CD4-positive, CD25-positive, alpha-beta regulatory T cell (primary cell): ENCODE measurements at regions not wholly inside any gene's neighbourhood (a gene's known extent, or its start where the extent isn't known, plus 50 kb on each side); places are given as distances from the start of the nearest gene placed in this dataset.

Experiments
- ATAC-seq, 2 donors: fragments of 150-1000 bp; cut with Tn5 transposase; one replicate each; pipeline ENCODE4 v1.10.0; 2021; ENCODE audit warnings: low read depth in 2 of 2, moderate number of reproducible peaks in 2 of 2, moderate library complexity in 1 of 2
- DNase-seq, 3 donors: peaks; one replicate each; pipeline versions ENCODE4 v3.0.0 to v3.0.0-alpha.2; 2012 to 2022; ENCODE audit warnings: mixed read lengths in 1 of 3
- H3K27ac ChIP-seq: one replicate; pipeline ENCODE4 v1.7.0; 2013; ENCODE audit warnings: mild to moderate bottlenecking, low read length; ENCODE audit not compliant: insufficient read depth, poor library complexity, severe bottlenecking
- H3K27me3 ChIP-seq: one replicate; pipeline ENCODE4 v1.7.0; 2013; ENCODE audit warnings: low read length; ENCODE audit not compliant: control insufficient read depth, insufficient read depth
- H3K36me3 ChIP-seq: one replicate; pipeline ENCODE4 v1.7.0; 2013; ENCODE audit warnings: mild to moderate bottlenecking, low read length, moderate library complexity; ENCODE audit not compliant: control insufficient read depth, insufficient read depth
- H3K4me1 ChIP-seq: 2 replicates; pipeline ENCODE4 v1.7.0; 2013; ENCODE audit warnings: mild to moderate bottlenecking, low read length; ENCODE audit not compliant: insufficient read depth, control insufficient read depth, poor library complexity, severe bottlenecking
- H3K4me3 ChIP-seq: one replicate; pipeline ENCODE4 v1.7.0; 2013; ENCODE audit warnings: low read depth, mild to moderate bottlenecking, low read length, moderate library complexity
- H3K9me3 ChIP-seq, 2 experiments: 1 replicate in 1 of 2; 2 replicates in 1 of 2; pipeline ENCODE4 v1.7.0; 2013; ENCODE audit warnings: low read length in 2 of 2, mild to moderate bottlenecking in 1 of 2, moderate library complexity in 1 of 2; ENCODE audit not compliant: control insufficient read depth in 2 of 2
- H3K27ac Mint-ChIP-seq, 3 donors: one replicate each; pipeline ENCODE4 v1.8.0; 2020 to 2022; ENCODE audit warnings: mild to moderate bottlenecking in 3 of 3, mixed read lengths in 3 of 3, moderate library complexity in 2 of 3
- H3K27me3 Mint-ChIP-seq: one replicate; pipeline ENCODE4 v1.8.0; 2022; ENCODE audit warnings: mild to moderate bottlenecking, mixed read lengths
- H3K36me3 Mint-ChIP-seq: one replicate; pipeline ENCODE4 v1.8.0; 2020; ENCODE audit warnings: mixed read lengths
- H3K4me1 Mint-ChIP-seq, 4 donors: one replicate each; pipeline ENCODE4 v1.8.0; 2020 to 2022; ENCODE audit warnings: mixed read lengths in 4 of 4, mild to moderate bottlenecking in 1 of 4
- H3K4me3 Mint-ChIP-seq, 4 donors: one replicate each; pipeline ENCODE4 v1.8.0; 2020 to 2022; ENCODE audit warnings: mild to moderate bottlenecking in 4 of 4, mixed read lengths in 4 of 4, moderate library complexity in 3 of 4
- H3K9me3 Mint-ChIP-seq, 7 donors: one replicate each; pipeline ENCODE4 v1.8.0; 2020 to 2022; ENCODE audit warnings: mixed read lengths in 7 of 7, mild to moderate bottlenecking in 3 of 7, moderate library complexity in 2 of 7

DNA sequence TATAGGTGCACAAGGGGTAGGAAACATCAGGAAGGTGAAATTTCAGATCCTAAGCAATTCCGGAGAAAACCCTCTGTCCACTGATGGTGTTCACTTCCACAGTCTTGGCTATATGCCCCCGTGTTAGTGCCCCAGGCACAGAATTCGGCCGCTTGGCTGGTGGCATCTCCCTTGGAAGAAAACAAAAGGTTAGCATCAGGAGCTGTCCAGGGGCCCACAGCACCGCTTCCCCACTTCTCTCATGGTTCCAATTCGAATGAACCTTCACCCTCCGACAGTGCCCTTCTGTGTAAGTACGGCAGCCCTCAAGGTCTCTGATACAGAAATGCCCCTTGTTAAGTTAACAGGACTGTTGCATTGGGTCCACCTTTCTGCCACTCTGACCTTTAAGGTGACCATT lies 409.0 kb downstream of the GADD45G start:
- Histone ChIP-seq H3K4me3 (no peak overlapping the region), H3K27me3 (no peaks in the 10 kb centered on the region), H3K27ac (no peak overlapping the region), H3K9me3 (no peaks in the 10 kb centered on the region), H3K4me1 (no peaks in the 10 kb centered on the region), H3K36me3 (no peaks in the 10 kb centered on the region)
- no peaks in the 10 kb centered on the region for H3K36me3 Mint-ChIP-seq
- peaks cover 5% of the 10 kb centered on the region for H3K27me3 Mint-ChIP-seq
- no peak overlapping the region for H3K4me3 Mint-ChIP-seq
- no peak for DNase-seq
- no peaks in the 10 kb centered on the region for H3K4me1 Mint-ChIP-seq
- ATAC-seq, result no peak
- H3K27ac Mint-ChIP-seq, result no peak overlapping the region
- H3K9me3 Mint-ChIP-seq, result peaks cover 0 to 3% (median 0%) of the 10 kb centered on the region in 7 donors

- Mint-ChIP-seq H3K9me3 (peaks cover 0 to 3% (median 0%) of the 10 kb centered on the region in 7 donors), H3K27ac (no peak overlapping the region), H3K4me3 (no peak overlapping the region), H3K36me3 (no peaks in the 10 kb centered on the region), H3K27me3 (peaks cover 5% of the 10 kb centered on the region), H3K4me1 (no peaks in the 10 kb centered on the region)
- H3K9me3 ChIP-seq, result no peaks in the 10 kb centered on the region
- H3K27me3 ChIP-seq, result no peaks in the 10 kb centered on the region
- no peak overlapping the region for H3K27ac ChIP-seq
- ATAC-seq, result no peak
- no peak for DNase-seq
- no peaks in the 10 kb centered on the region for H3K4me1 ChIP-seq
- no peaks in the 10 kb centered on the region for H3K36me3 ChIP-seq
- no peak overlapping the region for H3K4me3 ChIP-seq
Measured at GRCh38 chr9:90014421-90014820, 409.6 kb downstream of the GADD45G start.

DNA sequence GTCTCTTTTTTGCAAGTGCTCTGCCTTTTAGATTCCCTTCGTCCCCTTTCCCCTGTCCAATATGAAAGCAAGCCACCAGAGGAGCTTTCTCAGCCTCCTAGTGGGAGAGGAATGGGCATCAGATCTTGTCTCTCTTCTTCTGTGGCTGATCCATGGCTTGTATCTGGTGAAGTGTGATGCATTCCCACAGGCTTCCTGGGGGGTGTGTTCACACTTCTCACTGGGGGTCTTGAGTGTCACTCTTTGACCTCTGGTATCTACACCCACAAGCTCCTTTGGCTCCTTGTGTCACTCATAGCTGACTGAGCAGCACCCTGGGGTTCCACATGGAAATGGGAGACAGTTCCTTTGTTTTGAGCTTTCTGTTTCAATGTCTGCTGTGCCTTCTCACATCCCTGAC lies 411.5 kb downstream of the GADD45G start:
- no peaks in the 10 kb centered on the region for H3K4me1 Mint-ChIP-seq
- no peaks in the 10 kb centered on the region for H3K9me3 ChIP-seq
- H3K27ac Mint-ChIP-seq, result no peak overlapping the region
- no peaks in the 10 kb centered on the region for H3K36me3 Mint-ChIP-seq
- no peak for DNase-seq
- H3K36me3 ChIP-seq, result no peaks in the 10 kb centered on the region
- H3K4me3 Mint-ChIP-seq, result no peak overlapping the region
- peaks cover 0 to 4% (median 0%) of the 10 kb centered on the region in 7 donors for H3K9me3 Mint-ChIP-seq
- H3K27ac ChIP-seq, result no peak overlapping the region
- H3K27me3 Mint-ChIP-seq, result peaks cover 5% of the 10 kb centered on the region
- H3K4me1 ChIP-seq, result no peaks in the 10 kb centered on the region
- ATAC-seq, result no peak
- no peaks in the 10 kb centered on the region for H3K27me3 ChIP-seq
- H3K4me3 ChIP-seq, result no peak overlapping the region

GRCh38 chr9:90017679-90018078 lies 412.9 kb downstream of the GADD45G start:
- H3K4me3 Mint-ChIP-seq, result no peak overlapping the region
- peaks cover 0 to 5% of the 10 kb centered on the region in 2 experiments for H3K9me3 ChIP-seq
- ATAC-seq, result no peak
- peaks cover 5% of the 10 kb centered on the region for H3K27me3 Mint-ChIP-seq
- H3K4me3 ChIP-seq, result no peak overlapping the region
- H3K36me3 ChIP-seq, result no peaks in the 10 kb centered on the region
- peaks cover 0 to 4% (median 1%) of the 10 kb centered on the region in 7 donors for H3K9me3 Mint-ChIP-seq
- no peak for DNase-seq
- H3K36me3 Mint-ChIP-seq, result no peaks in the 10 kb centered on the region
- H3K27me3 ChIP-seq, result peaks cover 4% of the 10 kb centered on the region
- H3K4me1 Mint-ChIP-seq, result no peaks in the 10 kb centered on the region
- H3K27ac Mint-ChIP-seq, result no peak overlapping the region
- no peak overlapping the region for H3K27ac ChIP-seq
- no peaks in the 10 kb centered on the region for H3K4me1 ChIP-seq

GRCh38 chr9:90018688-90019087 lies 413.9 kb downstream of the GADD45G start:
- H3K27ac Mint-ChIP-seq, result no peak overlapping the region
- peaks cover 0 to 4% (median 1%) of the 10 kb centered on the region in 7 donors for H3K9me3 Mint-ChIP-seq
- no peaks in the 10 kb centered on the region for H3K36me3 Mint-ChIP-seq
- peaks cover 5% of the 10 kb centered on the region for H3K27me3 Mint-ChIP-seq
- Histone ChIP-seq H3K9me3 (peaks cover 0 to 5% of the 10 kb centered on the region in 2 experiments), H3K27me3 (peaks cover 4% of the 10 kb centered on the region), H3K36me3 (no peaks in the 10 kb centered on the region), H3K4me3 (no peak overlapping the region), H3K27ac (no peak overlapping the region), H3K4me1 (no peaks in the 10 kb centered on the region)
- no peak for DNase-seq
- no peaks in the 10 kb centered on the region for H3K4me1 Mint-ChIP-seq
- no peak for ATAC-seq
- H3K4me3 Mint-ChIP-seq, result no peak overlapping the region

GRCh38 chr9:90019626-90020025 lies 414.8 kb downstream of the GADD45G start:
- no peaks in the 10 kb centered on the region for H3K4me1 Mint-ChIP-seq
- H3K9me3 Mint-ChIP-seq, result peaks cover 0 to 4% (median 1%) of the 10 kb centered on the region in 7 donors
- no peaks in the 10 kb centered on the region for H3K36me3 ChIP-seq
- H3K27ac Mint-ChIP-seq, result no peak overlapping the region
- H3K9me3 ChIP-seq, result peaks cover 0 to 5% of the 10 kb centered on the region in 2 experiments
- peaks cover 6% of the 10 kb centered on the region for H3K27me3 Mint-ChIP-seq
- DNase-seq, result no peak
- no peaks in the 10 kb centered on the region for H3K4me1 ChIP-seq
- no peak overlapping the region for H3K27ac ChIP-seq
- H3K4me3 ChIP-seq, result no peak overlapping the region
- H3K27me3 ChIP-seq, result peaks cover 4% of the 10 kb centered on the region
- no peak for ATAC-seq
- no peaks in the 10 kb centered on the region for H3K36me3 Mint-ChIP-seq
- H3K4me3 Mint-ChIP-seq, result no peak overlapping the region

- Mint-ChIP-seq H3K27me3 (peaks cover 13% of the 10 kb centered on the region), H3K4me3 (no peak overlapping the region), H3K36me3 (no peaks in the 10 kb centered on the region), H3K4me1 (no peaks in the 10 kb centered on the region), H3K27ac (no peak overlapping the region), H3K9me3 (peaks cover 0 to 4% (median 1%) of the 10 kb centered on the region in 7 donors)
- no peak for ATAC-seq
- no peak for DNase-seq
- Histone ChIP-seq H3K4me1 (no peaks in the 10 kb centered on the region), H3K27me3 (peaks cover 4% of the 10 kb centered on the region), H3K36me3 (no peaks in the 10 kb centered on the region), H3K9me3 (peaks cover 0 to 5% of the 10 kb centered on the region in 2 experiments), H3K4me3 (no peak overlapping the region), H3K27ac (no peak overlapping the region)
Measured at GRCh38 chr9:90020276-90020871, 415.6 kb downstream of the GADD45G start.

DNA sequence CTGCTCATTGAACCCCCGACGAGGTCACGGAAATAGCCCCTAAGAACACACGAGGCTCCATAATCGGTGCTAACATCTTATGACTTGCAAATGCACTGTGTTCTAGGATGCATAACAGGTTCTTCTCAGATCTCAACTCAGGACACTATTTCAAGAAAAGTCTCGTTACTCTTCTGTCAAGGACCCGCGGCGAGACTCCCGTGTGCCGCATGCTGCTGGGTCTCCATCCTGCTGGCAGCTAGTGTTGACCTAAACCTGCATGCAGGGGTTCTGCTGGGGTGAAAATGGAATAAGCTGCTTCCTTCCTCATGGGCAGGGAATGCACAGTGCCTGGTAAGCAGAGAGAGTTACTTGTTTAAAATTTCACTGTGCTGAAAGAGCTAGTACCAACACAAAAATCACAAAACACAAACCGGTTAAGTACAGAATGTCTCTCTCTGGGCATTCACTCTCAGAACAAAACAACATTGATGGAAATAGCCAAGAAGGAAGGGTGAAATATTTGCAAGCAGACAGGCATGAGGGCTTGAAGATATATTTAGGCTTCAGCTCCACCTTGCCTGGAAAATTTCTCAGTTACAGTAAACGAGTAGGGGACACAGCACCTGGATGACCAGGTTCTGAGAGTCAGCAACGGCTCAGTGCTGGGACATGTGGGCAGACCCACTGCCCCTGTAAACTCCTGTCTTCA lies 416.5 kb downstream of the GADD45G start:
- ATAC-seq, result no peak
- Mint-ChIP-seq H3K4me3 (no peak overlapping the region), H3K9me3 (peaks cover 0 to 4% (median 1%) of the 10 kb centered on the region in 7 donors), H3K27ac (no peak overlapping the region), H3K27me3 (peaks cover 15% of the 10 kb centered on the region), H3K4me1 (no peaks in the 10 kb centered on the region), H3K36me3 (no peaks in the 10 kb centered on the region)
- DNase-seq, result no peak
- H3K9me3 ChIP-seq, result peaks cover 0 to 5% of the 10 kb centered on the region in 2 experiments
- no peaks in the 10 kb centered on the region for H3K4me1 ChIP-seq
- H3K4me3 ChIP-seq, result no peak overlapping the region
- peaks cover 4% of the 10 kb centered on the region for H3K27me3 ChIP-seq
- no peaks in the 10 kb centered on the region for H3K36me3 ChIP-seq
- H3K27ac ChIP-seq, result no peak overlapping the region
